Ramos (cell line): ENCODE measurements at regions not wholly inside any gene's neighbourhood (a gene's known extent, or its start where the extent isn't known, plus 50 kb on each side); places are given as distances from the start of the nearest gene placed in this dataset.

Experiments
- in situ Hi-C: fragments of 300-500 bp; cut with MboI; formaldehyde crosslinking; loops from one replicate; pipeline ENCODE4 v1.14.3; 2022; ENCODE audit warnings: low sequenced_read_pairs; ENCODE audit not compliant: unreplicated experiment

DNA sequence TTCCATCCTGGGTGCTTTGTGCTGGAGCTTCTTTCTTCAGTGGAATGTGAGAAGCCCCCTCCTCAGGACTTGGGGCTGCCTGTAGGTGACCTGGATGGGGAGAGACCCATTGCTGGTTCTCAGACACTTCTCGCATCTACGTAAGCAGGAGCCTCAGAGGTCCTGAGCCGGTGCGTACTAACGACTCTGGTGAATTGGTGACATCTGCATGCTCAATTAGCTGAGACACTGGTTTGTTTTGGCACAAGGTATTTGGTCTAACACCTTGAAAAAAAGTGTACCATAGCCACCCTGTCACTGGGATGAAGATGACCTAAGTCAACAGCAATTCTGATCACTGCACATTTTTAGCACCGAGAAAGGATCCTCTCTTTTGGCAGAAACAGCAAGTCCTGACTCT is 57.7 kb downstream of the LRRC30 start:
- in situ Hi-C loops, result loop anchor here (25.0 kb wide), 1 partner anchor 99 kb away; no protein-coding TSS in a partner anchor

DNA sequence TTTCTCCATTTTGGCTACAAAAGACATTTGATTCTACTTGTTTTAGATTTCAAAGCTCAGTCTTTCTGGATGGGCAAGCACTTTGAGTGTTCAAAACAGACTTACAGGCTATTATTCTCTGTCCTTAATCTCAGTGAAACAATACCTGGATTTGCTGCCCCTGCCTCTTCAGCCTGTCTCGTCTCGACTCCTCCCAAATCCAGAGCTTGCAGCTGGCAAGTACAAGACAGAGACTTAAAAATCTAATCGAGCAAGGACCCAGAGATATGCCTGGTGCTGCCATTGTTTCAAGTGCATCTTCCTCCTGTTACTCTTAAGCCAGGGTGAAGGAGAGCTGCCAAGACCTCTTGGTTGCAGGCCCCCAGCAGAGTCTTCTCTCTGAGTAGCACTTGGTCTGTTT is 59.2 kb downstream of the LRRC30 start:
- in situ Hi-C loops, result loop anchor here (25.0 kb wide), 1 partner anchor 97 kb away; no protein-coding TSS in a partner anchor

DNA sequence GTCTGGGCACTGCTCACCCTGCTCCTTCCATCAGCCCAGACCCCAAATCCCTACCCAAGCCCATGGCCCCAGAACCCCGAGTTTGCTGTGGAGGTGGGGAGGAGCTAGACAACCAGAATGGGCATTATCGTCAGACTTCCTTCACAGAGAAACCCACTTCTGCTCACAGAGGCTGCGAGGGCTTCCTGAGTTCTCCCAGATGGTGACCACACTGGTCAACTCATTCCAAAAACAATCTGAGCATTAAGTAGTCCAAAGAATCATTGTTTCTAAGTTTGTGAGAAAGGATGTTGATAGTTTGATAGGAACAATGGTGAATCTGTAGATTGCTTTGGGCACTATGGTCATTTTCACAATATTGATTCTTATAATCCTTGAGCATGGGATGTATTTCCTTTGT is 60.2 kb downstream of the LRRC30 start:
- in situ Hi-C loops, result loop anchor here (25.0 kb wide), 1 partner anchor 96 kb away; no protein-coding TSS in a partner anchor

DNA sequence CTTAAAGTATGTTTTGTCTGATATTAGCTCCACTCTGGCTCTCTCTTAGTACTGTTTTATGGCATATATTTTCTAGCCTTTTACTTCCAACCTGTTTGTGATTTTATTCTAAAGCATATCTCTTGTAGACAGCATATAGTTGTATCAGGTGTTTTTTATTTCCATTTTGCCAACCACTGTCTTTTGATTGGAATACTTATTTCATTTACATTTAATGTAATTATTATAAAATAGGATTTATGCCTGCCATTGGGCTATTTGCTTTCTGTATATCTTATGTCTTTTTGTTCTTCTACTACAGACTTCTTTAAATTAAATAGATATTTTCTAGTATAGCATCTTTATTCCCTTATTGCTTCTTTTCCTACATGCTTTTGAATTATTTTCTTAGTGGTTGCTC is 67.3 kb downstream of the LRRC30 start:
- in situ Hi-C loops, result loop anchor here (25.0 kb wide), 1 partner anchor 89 kb away; no protein-coding TSS in a partner anchor

DNA sequence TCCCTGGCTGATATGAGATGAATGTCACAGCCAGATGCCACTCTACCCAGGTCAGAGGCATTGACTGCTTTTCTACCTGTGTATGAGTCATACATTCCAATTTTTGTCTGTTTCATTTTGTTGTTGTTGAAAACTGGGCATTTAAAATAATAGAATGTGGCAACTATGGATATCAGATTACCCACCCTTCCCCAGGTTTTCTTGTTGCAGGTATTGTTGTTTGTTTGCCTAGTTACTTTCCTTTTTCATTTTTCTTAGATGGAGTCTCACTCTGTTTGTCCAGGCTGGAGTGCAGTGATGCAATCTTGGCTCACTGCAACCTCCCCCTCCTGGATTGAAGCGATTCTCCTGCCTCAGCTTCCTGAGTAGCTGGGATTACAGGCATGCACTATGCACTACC is 70.2 kb downstream of the LRRC30 start:
- in situ Hi-C loops, result no loop called here

DNA sequence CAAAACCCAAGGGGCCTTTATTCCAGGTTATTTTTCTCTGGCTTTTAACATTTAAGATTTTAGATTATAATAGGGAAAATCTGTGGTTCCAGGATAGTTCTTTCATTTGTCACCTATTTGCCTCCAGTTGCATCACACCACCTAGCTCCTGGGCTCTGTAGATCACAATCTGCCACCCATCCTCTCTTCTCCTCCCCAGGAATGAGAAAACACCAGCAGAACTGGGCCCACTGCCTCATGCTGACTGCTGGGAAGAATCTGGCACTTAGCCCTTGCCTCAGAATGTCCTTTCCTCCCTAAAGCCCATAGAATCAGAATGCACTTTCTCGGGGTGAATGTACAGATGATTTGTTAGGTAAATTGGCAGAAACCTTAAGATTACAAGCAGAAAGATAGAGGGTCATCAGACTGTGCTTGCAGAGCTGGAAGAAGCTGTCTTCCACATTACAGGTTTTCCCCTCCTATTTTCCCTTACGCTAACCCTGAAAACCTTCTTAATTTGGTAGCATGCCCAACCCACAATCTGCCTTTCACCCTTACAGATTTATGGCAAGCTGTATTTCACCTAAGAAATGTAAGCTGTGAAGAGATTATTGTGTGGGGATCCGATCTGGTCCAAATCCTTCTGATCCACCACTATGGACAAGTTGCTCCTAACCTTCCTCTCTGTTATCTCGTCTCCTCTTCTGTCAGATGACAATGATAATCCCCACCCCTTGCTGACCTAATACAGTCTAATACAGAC is 72.6 kb downstream of the LRRC30 start:
- in situ Hi-C loops, result no loop called here

DNA sequence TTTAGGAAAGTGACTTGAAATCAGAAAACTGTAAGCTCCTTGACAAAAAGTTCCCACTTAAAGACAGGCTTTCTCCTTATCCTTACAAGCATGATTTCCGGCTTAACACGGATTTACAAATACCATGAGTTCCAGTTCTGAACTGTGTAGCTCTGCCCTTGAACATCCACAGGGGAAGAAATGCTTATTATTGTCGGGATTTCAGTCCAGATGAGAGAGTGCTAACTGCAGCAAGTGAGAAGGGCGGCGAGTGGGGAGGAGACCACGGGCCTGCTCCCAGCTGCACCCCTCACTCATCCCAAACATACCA is 73.1 kb downstream of the LRRC30 start:
- in situ Hi-C loops, result no loop called here

DNA sequence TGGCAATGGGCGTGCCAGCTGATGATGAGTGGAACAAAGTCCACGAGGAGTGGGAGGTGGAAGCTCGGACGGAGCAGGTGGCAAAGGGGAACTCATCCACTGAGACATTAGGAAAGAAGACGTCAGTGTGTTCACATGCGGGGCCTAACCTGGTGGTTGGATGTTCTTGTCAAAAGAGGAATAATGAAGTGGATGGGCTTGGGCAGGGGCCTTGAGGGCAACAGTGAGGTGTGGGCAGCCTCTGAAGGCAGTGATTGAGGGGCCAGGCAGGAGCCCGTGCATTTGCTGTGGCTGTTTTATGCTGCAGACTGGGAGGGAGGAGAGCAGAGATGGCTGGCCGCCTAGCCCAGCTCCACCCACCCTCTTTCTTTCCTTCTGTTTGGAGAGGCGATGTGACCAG is 74.5 kb downstream of the LRRC30 start:
- in situ Hi-C loops, result no loop called here

DNA sequence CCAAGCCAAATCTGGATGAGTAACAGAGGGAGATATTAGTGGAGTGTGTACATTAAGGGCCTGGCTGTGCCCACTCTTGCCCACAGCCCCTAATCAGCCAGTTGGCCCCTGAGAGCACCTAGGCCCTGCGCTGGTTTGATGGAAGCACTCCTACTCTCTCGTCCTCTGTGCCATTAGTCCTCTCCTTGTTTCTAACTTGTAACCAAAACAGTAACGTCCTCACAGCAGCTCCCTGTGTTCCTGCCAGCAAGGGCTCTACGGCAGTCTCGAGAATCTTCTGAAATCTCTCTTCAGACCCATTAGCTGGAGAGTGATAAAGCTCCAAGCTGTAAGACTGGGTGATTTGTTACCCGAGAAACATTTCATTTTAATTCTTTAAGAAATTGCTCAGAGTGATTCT is 76.1 kb downstream of the LRRC30 start:
- in situ Hi-C loops, result no loop called here

DNA sequence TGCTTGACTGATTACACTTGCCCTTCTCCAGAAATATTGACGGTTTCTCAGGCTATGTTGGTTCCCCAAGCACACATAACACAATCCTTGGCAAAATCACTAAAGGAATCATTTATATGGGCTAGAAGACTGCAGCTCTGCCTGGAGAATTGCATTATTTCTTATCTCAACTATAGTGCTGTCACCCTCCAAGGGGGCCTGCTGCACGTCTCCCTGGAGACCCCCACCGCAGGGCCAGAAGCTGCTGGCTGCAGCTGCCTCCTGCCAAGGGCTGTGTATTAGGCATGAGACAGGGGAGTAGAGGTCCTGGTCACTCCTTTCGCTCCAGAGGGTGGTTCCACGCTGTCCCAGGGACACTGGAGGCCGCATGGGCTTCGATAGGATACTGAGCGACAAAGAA is 76.6 kb downstream of the LRRC30 start:
- in situ Hi-C loops, result no loop called here

DNA sequence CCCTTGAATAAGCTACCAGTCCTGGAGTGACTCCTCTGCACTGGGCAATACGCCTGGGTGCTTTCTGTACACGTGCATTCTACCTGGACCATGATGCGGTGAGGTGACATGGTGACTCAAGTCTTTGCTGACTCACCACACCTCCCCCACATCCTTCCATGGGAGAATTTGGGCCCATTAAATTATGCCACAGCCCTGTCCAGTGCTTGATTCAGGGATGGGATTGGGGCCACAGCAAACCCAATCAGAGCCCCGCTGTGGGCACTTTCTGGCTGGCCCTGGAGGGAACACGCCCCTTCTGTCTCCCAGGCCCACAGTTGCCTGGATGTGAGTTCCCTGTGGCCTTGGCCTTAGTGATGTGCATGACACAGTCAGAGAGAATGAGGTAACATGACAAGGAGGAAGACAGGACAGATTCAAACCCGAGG is 86.9 kb downstream of the LRRC30 start:
- in situ Hi-C loops, result no loop called here

DNA sequence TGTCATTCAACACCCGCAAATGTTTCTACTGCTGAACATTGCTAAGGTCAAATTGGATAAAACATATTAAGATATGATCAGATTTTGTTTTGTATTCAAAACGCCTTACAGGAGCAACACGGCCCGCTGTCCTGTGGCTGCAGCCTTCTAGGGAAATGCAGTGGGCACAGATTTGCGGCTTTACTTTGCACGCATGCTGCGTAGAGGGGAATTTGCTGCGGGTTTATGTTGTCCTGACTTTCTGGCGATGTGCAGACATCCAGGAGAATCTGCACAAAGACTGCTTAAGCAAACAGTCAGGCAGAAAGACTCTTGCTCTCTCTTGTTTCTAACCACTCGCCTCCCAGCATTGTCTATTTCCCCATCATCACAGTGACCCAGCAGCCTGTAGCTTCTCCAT is 88.3 kb downstream of the LRRC30 start:
- in situ Hi-C loops, result no loop called here

DNA sequence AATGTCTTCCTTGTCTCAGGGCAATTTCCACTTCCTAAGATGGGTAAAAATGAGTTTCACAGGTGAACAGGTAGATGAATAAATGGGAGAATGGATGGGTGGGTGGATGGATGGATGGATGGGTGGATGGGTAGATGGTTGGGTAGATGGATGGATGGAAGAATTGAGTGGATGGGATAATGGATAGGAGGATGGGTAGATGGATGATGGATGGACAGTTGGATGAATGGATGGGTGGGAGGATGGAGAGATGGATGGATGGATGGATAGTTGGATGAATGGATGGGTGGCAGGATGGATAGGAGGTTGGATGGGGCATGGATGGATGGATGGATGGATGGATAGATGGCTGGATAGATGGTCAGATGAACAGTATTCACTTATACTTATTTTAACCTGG is 90.9 kb downstream of the LRRC30 start:
- in situ Hi-C loops, result no loop called here

DNA sequence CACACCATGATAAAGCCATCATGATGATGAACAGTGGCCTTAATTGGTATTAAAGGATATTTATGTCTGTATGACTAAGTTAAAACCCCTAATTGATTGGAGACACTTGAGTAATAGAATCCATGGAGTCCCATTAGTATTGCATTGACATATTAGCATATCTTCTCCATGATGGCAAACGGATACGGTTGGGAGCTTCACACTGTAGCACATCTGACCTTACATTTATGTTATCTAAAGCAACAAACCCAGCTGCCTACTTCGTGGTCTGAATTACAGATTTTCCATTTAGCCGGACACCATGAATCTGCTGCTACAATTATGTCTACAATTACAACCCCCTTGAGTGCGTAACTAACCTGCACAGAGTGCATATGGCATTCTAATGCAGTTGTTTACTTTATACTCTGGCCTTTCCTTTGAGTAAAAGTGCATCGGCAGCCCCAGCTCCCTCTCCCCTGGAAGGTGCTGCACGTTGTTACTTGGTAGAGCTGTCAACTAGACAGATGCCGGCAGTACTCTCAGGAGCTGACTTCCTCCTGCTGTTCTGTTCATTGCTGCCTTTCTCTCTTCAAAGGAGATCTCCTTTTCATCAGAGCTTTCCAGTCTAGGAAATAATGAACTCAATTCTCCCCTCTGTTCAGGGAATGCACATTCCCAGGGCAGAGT is 92.1 kb downstream of the LRRC30 start:
- in situ Hi-C loops, result no loop called here

DNA sequence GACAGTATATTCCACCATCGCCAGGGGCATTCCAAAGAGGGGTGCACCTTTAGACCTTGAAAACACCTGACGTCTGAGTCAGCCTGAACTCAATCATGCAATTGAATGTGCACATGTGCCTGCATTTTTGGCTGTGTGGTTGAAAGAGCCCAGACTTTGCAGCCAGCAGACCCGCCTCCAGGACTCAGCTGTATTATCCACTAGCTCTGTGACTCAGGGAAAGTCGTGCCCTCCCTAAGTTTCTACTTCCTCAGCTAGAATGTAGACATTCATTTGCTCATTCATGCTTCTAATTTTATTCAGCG is 94.2 kb downstream of the LRRC30 start:
- in situ Hi-C loops, result no loop called here

DNA sequence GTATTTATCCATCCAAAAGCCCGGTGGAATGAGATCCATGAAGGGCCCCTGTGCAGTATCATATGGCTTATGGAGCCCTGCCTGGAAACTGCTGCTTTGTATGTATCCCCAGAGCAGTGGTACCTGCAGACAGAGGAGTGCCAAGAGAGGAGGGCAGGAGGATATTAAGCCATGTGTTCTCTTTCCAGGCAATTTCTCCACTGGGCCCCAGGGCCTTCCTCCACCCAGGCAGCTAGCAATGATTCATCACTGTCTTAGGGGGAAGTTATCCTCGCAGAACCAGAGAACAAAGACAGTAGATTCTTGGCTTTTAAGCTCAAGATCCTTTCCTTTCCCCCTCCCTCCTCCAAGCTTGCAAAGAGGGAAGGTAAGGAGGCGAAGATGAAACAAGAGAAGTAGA is 98.1 kb downstream of the LRRC30 start:
- in situ Hi-C loops, result no loop called here

DNA sequence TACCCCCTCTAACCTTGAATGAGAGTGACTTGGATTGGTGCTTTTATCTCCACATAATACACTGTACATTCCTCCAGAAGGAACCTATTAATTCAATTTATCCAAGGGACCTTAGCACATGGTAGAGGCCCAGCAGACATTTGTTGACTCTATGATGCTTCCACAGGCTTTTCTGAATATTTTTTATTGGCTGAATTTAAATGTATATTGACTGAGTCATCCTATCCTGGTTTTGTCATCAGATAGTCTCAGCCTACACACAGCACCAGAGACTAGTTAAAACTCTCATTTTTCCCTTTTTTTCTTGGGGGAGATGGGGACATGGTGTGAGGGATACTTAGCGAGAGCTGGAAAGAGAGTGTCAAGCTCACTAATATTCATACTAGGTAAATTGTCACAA is 101.6 kb downstream of the LRRC30 start:
- in situ Hi-C loops, result no loop called here

DNA sequence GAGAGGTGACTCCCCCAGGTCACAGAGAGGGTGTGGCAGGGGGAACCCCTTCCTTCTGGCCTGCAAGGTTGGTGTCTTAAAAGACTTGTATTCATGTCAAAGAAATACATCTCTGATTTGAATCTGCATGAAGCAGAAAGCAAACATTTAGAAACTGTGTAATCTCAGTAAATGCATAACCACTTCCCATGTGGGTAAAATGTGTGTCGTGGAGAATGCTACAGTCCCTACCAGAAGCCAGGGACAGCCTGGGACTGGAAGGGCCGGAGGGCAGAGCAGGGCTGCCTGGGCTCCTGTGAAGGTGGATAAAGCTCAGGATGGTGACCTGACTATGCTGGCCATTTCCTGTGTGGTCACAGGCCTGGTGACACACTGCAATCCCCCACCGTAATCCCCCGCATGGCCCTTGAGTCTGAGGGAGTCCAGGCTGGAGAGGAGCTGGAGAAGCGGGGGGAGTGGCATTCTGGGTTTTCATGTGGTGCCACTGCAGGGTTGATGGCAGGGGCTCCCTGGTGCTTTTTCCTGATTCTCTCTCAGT is 102.2 kb downstream of the LRRC30 start:
- in situ Hi-C loops, result no loop called here

DNA sequence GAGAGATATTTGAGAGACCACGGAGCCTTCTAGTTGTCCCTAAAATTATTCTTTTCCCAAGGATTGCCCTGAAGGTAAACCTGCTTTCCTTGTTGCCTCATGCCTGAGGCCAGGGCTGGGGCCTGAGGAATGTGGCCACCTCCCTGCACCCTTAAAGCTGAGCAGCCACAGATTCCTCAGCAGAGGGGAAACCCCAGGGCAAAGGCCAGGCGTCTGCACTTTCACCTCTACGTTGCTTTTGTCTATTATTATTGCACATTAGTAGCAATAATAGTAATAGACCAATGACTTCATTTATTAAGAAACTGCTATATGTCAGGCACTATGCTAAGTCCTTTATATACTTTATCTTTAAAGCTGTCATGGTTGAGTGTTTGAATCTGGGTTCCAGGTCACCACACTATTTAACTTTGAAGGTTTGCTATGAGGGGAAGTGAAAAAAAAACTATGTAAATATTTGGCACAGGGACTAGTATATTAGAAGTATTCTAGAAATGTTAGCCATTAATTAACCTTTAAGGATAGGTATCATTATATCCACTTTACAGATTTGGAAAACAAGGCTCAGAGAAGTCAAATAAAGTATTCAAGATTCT is 104.2 kb downstream of the LRRC30 start:
- in situ Hi-C loops, result no loop called here

DNA sequence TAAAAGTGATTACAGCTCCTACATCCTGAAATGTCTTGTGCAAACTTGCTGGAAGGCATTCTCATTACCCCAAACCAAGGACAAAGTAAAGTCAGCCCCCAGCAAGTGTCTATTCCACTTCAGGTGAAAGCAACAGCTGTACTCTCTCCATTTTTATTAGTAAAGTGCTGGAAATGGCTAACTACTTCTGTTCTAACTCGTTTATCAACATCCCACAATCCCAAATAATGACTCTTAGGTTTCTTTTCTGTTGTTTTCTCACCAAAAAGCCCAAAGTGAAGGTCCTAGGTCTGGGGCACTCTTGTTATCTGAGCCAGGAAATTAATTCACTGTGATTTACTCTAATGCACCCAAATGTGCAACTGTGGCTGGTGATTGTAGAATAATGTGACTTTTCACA is 105.7 kb downstream of the LRRC30 start:
- in situ Hi-C loops, result no loop called here

DNA sequence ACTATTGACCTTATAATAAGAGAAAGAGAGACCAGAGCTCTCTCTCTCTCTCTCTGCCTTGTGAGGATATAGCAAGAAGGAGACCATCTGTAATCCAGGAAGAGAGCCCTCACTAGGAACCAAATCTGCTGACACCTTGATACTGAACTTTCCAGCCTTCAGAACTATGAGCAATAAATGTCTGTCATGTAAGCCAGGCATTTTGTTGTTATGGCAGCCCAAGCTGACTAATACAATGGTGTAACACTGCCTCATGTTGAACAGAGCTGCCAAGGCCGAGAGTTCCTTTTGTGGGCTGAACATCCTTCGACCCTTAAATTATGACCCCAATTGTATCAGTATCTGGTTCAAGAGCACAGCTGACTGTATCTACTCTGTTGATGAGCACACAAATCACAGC is 108.0 kb downstream of the LRRC30 start:
- in situ Hi-C loops, result no loop called here
